ENCODE measurements at regions not wholly inside any gene's neighbourhood (a gene's known extent, or its start where the extent isn't known, plus 50 kb on each side); places are given as distances from the start of the nearest gene placed in this dataset.

DNA sequence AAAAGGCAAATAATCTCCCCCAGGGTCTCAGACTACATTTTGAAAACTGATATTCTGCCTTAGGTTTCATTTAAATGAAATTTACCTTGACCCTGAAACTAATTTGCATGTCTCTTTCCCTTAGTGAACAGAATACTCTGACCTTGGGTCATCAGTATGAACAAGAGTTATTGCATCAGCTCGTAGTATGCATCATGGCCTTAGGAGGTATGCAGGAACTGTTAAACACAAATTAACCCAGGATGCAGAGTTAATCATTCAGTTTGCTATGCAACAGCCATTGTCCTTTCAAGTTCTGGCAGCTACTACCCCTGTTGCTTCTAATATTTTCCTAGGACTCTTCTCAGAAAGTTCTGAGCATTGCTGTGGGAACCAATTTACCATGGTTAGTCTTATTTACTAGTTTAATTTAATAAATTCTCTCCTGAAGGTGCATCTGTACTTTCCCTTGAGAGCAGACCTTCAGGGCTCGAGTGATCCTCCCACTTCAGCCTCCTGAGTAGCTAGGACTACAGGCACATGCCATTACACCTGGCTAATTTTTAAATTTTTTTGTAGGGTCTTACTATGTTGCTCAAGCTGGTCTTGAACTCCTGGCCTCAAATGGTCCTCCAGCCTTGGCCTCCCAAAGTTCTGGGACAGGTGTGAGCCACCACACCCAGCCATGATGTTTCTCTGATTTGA, 126.7 kb downstream of the TTC6 start:
- TF ChIP-seq, protein P1, sequence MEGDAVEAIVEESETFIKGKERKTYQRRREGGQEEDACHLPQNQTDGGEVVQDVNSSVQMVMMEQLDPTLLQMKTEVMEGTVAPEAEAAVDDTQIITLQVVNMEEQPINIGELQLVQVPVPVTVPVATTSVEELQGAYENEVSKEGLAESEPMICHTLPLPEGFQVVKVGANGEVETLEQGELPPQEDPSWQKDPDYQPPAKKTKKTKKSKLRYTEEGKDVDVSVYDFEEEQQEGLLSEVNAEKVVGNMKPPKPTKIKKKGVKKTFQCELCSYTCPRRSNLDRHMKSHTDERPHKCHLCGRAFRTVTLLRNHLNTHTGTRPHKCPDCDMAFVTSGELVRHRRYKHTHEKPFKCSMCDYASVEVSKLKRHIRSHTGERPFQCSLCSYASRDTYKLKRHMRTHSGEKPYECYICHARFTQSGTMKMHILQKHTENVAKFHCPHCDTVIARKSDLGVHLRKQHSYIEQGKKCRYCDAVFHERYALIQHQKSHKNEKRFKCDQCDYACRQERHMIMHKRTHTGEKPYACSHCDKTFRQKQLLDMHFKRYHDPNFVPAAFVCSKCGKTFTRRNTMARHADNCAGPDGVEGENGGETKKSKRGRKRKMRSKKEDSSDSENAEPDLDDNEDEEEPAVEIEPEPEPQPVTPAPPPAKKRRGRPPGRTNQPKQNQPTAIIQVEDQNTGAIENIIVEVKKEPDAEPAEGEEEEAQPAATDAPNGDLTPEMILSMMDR (IDR thresholded peaks at IDR 0.05): no peak
- TF ChIP-seq POLR2A (IDR thresholded peaks at IDR 0.05): no peak

All from uterus (tissue), 2 donors.